ENCODE measurements at regions not wholly inside any gene's neighbourhood (a gene's known extent, or its start where the extent isn't known, plus 50 kb on each side); places are given as distances from the start of the nearest gene placed in this dataset.

DNA sequence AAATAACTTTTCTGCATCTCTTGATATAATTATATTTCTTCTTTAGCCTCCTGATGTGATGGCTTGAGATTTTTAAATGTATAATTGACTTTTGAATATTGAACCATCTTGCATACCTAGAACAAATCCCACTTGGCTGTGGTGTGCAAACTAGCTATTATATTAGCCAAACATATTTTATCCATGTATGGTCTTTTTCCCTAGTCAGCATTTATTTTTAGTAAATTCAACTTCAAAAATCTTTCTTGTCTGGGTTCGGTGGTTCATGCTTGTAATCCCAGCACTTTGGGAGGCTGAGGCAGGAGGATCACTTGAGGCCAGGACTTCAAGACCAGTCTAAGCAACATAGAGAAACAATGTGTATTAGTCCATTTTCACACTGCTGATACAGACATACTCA lies 386.6 kb upstream of the VWC2 start:
- no peak for DNase-seq

GRCh38 chr7:49389871-49390479 lies 383.5 kb upstream of the VWC2 start:
- DNase-seq: no peak

GRCh38 chr7:49396229-49396628 lies 377.2 kb upstream of the VWC2 start:
- DNase-seq: no peak

- DNase-seq: no peak
These were observed 375.7 kb upstream of the VWC2 start for GRCh38 chr7:49397750-49398149.

DNA sequence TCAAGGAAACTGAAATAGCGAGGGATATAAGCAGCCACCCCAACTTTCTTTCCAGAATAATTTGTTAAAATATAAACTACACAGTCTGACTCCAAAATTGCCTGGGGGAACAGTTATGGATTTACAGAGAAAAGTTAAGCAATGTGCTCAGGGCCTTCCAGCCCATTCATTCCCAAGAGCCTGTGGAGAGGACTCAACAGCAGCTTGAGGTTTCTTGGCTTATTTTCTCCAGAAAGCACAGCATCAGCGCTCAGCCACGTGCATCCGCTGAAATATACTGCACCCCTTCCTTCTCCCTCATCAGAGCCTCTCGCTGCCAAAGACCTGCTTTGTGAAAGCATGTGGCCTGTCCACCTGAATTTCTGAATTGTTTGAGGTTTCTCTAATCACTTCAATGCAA lies 375.2 kb upstream of the VWC2 start:
- DNase-seq: no peak

GRCh38 chr7:49398746-49399145 lies 374.7 kb upstream of the VWC2 start:
- no peak for DNase-seq

DNA sequence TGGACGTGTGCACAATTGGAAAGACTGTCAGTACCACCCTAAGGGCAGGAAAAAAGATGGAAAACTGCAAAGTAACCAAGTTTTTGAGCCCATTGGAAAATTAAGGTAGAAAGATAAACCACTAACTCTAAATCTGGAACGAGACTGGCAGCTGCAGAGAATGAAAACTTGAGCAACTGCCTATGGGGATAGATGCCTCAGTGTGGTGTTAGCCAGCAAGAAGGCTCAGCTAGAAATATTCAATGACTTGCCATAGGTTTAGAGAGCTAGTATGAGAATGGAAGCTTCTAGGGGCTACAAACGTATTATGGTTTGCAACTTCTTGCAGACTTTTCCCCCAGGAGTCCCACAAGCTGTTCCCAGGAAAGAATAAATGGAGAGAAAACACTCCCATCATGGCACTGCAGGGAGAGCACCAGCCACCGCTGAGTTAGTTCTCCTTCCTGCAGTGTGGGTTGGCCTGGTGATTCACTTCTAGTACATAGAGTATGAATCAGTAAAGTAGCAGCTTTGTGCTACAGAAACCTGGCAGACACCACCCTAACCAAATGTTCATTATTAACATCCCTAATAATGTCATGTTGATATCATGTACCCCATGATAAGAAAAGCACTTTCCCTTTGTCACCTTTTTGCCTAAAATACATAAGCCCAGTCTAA lies 372.4 kb upstream of the VWC2 start:
- DNase-seq: no peak

DNA sequence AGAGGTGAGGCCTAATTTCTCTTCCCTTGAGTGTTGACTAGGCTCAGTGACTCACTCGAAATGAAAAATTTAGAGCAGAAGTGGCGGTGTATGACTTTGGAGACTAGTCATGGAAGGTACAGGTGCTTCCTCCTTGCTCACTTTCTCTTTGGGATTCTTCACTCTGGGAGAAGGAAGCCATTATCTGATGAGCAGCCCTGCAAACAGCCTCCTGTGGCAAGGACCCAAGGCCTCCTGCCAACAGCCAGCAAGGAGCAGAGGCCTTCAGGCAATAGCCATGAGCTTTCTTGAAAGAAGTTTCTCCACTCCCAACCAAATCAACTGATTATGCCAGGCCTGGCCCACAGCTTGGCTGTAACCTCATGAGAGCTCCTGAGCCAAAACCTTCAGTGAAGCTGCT lies 369.6 kb upstream of the VWC2 start:
- DNase-seq: no peak

DNA sequence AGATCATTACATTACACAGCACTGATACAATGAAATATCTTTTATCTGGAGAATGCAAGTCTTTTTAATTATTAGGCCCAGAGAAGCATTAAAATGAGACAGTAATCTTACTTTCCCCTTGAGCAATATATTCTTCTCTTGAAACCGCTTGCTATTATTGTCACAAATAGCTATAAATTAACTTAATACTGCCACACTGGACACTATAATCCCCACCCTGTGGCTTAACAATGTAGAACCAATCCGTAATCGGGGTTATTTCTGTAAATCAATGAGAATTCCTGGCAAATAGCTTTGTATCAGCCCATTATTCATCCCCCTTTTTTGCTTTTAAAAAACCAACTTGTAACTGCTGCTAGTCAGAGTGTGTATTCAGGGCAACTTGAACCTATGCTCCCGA lies 366.2 kb upstream of the VWC2 start:
- DNase-seq: no peak

GRCh38 chr7:49417034-49417433 lies 356.4 kb upstream of the VWC2 start:
- DNase-seq: no peak

- DNase-seq: no peak
These were observed 354.5 kb upstream of the VWC2 start for GRCh38 chr7:49418963-49419362.

- no peak for DNase-seq
These were observed 350.9 kb upstream of the VWC2 start for GRCh38 chr7:49422564-49422963.

DNA sequence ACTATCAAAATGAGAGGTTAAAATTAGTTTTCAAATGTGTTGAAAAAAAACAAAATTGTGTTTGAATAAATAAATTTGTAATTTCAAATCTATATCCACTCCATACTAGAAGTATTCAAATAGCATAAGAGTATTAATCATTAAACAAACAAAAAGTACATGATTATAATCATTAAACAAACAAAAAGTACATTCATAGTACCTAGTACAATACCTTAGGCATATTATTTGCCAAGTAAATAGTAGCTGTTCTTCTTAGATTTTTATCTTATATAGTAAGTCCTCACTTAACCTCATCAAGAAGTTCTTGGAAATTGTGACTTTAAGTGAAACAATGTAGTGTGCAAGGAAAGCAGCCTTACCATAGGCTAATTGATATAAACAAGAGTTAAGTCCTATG lies 349.3 kb upstream of the VWC2 start:
- no peak for DNase-seq

DNA sequence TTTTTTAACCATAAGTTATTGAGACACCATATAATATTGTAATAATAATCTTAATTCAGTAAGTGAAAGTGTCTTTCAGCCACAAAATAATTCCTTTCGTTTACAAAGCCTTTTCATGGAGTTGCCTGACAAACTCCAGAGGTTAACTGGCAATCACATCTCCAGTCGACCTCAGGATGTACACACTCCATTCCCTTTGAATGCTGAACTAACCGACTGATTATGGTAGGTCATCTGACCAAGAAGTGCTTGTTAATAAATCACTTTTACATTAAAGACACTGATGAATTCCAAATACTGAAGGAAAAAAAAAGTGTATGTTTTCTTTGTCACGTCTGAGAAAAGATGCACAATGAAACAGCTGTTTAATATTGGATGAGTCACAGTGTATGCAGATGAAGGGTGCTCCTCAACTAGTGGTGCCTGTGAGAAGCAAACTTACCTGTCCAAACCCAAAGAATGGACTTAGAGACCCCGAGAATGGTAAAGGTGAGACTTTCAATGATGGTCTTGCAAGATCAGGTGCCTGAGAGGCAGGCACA lies 348.1 kb upstream of the VWC2 start:
- no peak for DNase-seq

GRCh38 chr7:49432254-49432653 lies 341.2 kb upstream of the VWC2 start:
- DNase-seq: no peak

- DNase-seq: no peak
These were observed 339.6 kb upstream of the VWC2 start for GRCh38 chr7:49433794-49434193.

DNA sequence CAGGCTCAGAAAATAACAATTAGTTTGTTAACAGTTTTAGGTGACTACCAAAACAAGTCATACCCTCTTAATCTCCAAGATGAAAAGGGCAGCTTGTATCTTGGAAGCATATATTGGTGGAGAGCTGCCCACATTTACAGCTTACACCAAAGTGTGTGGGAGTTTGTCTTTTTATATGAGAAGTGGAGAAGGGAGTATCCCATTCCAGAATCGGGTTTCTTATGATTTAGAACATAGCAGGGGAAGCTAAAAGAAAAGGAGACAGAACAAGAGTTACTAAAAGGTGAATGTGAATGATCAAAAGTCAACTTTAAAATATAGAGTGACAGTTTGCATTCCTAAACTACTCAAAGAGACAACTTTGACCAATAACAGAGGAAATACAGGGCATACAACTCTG lies 338.6 kb upstream of the VWC2 start:
- DNase-seq: no peak

DNA sequence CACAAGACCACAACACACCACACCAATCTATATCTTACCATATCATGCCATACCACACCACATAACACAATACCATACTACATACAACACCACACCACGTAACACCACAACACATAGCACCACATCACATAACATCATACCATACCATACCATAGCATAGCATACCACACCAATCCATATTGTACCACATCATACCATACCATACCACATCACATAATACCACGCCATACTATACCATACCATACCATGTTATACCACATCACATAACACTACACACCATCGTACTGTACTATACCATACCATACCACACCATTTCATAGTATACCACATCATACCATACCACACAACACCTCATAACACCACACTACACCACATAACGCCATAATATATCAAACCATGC lies 335.2 kb upstream of the VWC2 start:
- no peak for DNase-seq

GRCh38 chr7:49443515-49443914 lies 329.9 kb upstream of the VWC2 start:
- DNase-seq: no peak

- no peak for DNase-seq
These were observed 320.0 kb upstream of the VWC2 start for GRCh38 chr7:49453486-49453885.

- DNase-seq: no peak
These were observed 294.0 kb upstream of the VWC2 start for GRCh38 chr7:49479441-49479840.

DNA sequence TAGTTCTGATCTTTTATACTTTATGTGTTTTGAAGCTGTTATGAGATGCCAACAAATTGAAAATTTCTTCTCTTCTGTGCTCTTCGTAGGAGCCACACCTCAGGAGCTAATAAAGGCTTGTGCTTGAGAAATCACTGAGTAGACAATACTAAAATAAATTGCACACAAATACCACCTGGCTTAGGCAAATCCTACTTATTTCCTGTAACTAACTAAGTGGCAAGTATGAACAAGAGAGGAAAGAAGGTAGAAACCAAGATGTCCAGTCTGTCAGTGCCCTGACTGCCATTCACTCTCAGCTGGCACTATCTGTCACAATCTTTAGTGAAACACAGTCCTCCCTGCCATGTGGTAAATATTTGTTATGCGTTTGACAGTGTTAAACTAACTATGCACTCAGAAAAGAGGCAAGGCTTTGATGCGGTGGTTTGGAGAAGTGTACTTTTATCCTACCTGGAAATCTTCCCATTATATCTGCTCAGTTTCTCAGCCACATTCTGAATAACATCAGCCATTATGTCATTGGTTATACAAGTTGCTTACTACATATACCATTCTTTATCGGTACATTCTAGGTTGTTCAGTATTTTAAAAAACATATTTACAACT lies 293.4 kb upstream of the VWC2 start:
- DNase-seq: no peak

DNA sequence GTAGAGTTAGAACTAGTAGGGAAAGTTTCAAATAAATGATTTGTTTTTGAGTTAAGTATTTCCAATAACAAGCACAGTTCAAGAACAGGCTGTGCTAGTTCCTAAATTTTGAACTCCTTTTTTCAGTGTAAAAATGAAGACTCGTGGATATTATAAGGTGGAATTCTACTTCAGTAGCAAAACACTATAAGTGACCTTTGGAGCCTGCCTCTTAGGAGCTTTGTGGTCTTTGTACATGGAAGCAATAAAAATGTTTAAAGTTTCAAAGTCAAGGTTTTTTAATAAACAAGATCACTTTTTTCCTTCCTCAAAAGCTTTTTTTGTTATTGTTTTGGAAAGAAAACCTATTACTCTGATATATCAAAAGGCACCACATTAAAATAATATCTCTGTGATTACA lies 292.4 kb upstream of the VWC2 start:
- no peak for DNase-seq

- no peak for DNase-seq
These were observed 290.3 kb upstream of the VWC2 start for GRCh38 chr7:49483142-49483541.

Data from stimulated activated CD4-positive, alpha-beta T cell treated with anti-CD3 and anti-CD28 coated beads, Interleukin-15, amount 100 ng/mL, for 24 hours (primary cell).